ENCODE measurements at regions not wholly inside any gene's neighbourhood (a gene's known extent, or its start where the extent isn't known, plus 50 kb on each side); places are given as distances from the start of the nearest gene placed in this dataset.

DNA sequence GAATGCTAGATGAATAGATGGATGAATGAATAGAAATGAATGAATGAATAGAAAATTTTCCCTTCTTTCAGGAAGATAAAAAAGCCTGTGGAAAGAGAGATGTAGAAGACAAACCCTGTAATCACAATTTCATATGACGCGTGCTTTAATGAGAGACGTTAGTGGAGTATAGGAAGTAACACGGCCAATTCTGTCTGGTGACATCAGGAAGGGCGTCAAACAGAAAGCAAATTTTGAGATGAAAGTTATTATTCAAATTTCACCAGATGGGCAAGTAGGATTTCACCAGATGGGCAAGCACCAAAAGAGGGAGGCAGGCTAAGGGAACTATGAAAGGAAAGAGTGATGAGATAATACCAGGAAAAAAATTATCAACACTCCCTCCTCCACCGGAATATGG lies 128.9 kb upstream of the PRSS1 start:
- DNase-seq (ENCODE audit: low spot score) (no peak), ATAC-seq (no peak)
- no peaks in the 10 kb centered on the region for H3F3A ChIP-seq (replicated peaks; ENCODE audit: low read depth)
- Mint-ChIP-seq H3K4me1 (peaks cover 5% of the 10 kb centered on the region; the same call in 2 of the 3 replicates), H3K27ac (no peak overlapping the region), H3K27me3 (ENCODE audit: insufficient read depth, low read depth, poor library complexity) (peaks cover 1% of the 10 kb centered on the region), H3K4me3 (no peak overlapping the region), H3K9me3 (no peaks in the 10 kb centered on the region), H3K36me3 (ENCODE audit: low read depth) (no peaks in the 10 kb centered on the region)
- H3K4me1 ChIP-seq (ENCODE audit: insufficient read depth): peaks cover 5% of the 10 kb centered on the region
- H3K79me2 ChIP-seq (replicated peaks; ENCODE audit: insufficient read depth): no peaks in the 10 kb centered on the region
- H4K20me1 ChIP-seq (replicated peaks; ENCODE audit: insufficient read depth): no peaks in the 10 kb centered on the region
- no peaks in the 10 kb centered on the region for H3K9me2 ChIP-seq (ENCODE audit: insufficient read depth)
- H3K27ac ChIP-seq (ENCODE audit: low read depth): no peak overlapping the region
- no peak overlapping the region for H3K4me2 ChIP-seq
- H2AFZ ChIP-seq: no peak overlapping the region
- H3K27me3 ChIP-seq (ENCODE audit: insufficient read depth): no peaks in the 10 kb centered on the region
- H3K36me3 ChIP-seq (ENCODE audit: insufficient read depth): no peaks in the 10 kb centered on the region
- TF ChIP-seq ZNF114 (CRISPR knock-in tag; IDR thresholded peaks at IDR 0.05) (no peak), NANOG (IDR thresholded peaks at IDR 0.05; ENCODE audit: borderline replicate concordance) (no peak), EZH2phosphoT487 (IDR thresholded peaks at IDR 0.05; ENCODE audit: unreplicated experiment) (no peak), CREB1 (CRISPR knock-in tag; IDR thresholded peaks at IDR 0.05; ENCODE audit: low read depth) (no peak), EZH2 (IDR thresholded peaks at IDR 0.05; ENCODE audit: low read depth, unreplicated experiment) (no peak), STAT1 (IDR thresholded peaks at IDR 0.05; ENCODE audit: unreplicated experiment) (no peak), ZNF331 (CRISPR knock-in tag; IDR thresholded peaks at IDR 0.05; ENCODE audit: low read depth) (no peak)
- TF ChIP-seq, protein P1, sequence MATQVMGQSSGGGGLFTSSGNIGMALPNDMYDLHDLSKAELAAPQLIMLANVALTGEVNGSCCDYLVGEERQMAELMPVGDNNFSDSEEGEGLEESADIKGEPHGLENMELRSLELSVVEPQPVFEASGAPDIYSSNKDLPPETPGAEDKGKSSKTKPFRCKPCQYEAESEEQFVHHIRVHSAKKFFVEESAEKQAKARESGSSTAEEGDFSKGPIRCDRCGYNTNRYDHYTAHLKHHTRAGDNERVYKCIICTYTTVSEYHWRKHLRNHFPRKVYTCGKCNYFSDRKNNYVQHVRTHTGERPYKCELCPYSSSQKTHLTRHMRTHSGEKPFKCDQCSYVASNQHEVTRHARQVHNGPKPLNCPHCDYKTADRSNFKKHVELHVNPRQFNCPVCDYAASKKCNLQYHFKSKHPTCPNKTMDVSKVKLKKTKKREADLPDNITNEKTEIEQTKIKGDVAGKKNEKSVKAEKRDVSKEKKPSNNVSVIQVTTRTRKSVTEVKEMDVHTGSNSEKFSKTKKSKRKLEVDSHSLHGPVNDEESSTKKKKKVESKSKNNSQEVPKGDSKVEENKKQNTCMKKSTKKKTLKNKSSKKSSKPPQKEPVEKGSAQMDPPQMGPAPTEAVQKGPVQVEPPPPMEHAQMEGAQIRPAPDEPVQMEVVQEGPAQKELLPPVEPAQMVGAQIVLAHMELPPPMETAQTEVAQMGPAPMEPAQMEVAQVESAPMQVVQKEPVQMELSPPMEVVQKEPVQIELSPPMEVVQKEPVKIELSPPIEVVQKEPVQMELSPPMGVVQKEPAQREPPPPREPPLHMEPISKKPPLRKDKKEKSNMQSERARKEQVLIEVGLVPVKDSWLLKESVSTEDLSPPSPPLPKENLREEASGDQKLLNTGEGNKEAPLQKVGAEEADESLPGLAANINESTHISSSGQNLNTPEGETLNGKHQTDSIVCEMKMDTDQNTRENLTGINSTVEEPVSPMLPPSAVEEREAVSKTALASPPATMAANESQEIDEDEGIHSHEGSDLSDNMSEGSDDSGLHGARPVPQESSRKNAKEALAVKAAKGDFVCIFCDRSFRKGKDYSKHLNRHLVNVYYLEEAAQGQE (IDR thresholded peaks at IDR 0.05; ENCODE audit: unreplicated experiment): no peak
- TF ChIP-seq, protein P2, sequence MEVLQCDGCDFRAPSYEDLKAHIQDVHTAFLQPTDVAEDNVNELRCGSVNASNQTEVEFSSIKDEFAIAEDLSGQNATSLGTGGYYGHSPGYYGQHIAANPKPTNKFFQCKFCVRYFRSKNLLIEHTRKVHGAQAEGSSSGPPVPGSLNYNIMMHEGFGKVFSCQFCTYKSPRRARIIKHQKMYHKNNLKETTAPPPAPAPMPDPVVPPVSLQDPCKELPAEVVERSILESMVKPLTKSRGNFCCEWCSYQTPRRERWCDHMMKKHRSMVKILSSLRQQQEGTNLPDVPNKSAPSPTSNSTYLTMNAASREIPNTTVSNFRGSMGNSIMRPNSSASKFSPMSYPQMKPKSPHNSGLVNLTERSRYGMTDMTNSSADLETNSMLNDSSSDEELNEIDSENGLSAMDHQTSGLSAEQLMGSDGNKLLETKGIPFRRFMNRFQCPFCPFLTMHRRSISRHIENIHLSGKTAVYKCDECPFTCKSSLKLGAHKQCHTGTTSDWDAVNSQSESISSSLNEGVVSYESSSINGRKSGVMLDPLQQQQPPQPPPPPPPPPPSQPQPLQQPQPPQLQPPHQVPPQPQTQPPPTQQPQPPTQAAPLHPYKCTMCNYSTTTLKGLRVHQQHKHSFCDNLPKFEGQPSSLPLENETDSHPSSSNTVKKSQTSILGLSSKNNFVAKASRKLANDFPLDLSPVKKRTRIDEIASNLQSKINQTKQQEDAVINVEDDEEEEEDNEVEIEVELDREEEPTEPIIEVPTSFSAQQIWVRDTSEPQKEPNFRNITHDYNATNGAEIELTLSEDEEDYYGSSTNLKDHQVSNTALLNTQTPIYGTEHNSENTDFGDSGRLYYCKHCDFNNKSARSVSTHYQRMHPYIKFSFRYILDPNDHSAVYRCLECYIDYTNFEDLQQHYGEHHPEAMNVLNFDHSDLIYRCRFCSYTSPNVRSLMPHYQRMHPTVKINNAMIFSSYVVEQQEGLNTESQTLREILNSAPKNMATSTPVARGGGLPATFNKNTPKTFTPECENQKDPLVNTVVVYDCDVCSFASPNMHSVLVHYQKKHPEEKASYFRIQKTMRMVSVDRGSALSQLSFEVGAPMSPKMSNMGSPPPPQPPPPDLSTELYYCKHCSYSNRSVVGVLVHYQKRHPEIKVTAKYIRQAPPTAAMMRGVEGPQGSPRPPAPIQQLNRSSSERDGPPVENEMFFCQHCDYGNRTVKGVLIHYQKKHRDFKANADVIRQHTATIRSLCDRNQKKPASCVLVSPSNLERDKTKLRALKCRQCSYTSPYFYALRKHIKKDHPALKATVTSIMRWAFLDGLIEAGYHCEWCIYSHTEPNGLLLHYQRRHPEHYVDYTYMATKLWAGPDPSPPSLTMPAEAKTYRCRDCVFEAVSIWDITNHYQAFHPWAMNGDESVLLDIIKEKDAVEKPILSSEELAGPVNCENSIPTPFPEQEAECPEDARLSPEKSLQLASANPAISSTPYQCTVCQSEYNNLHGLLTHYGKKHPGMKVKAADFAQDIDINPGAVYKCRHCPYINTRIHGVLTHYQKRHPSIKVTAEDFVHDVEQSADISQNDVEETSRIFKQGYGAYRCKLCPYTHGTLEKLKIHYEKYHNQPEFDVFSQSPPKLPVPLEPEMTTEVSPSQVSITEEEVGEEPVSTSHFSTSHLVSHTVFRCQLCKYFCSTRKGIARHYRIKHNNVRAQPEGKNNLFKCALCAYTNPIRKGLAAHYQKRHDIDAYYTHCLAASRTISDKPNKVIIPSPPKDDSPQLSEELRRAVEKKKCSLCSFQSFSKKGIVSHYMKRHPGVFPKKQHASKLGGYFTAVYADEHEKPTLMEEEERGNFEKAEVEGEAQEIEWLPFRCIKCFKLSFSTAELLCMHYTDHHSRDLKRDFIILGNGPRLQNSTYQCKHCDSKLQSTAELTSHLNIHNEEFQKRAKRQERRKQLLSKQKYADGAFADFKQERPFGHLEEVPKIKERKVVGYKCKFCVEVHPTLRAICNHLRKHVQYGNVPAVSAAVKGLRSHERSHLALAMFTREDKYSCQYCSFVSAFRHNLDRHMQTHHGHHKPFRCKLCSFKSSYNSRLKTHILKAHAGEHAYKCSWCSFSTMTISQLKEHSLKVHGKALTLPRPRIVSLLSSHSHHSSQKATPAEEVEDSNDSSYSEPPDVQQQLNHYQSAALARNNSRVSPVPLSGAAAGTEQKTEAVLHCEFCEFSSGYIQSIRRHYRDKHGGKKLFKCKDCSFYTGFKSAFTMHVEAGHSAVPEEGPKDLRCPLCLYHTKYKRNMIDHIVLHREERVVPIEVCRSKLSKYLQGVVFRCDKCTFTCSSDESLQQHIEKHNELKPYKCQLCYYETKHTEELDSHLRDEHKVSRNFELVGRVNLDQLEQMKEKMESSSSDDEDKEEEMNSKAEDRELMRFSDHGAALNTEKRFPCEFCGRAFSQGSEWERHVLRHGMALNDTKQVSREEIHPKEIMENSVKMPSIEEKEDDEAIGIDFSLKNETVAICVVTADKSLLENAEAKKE (CRISPR knock-in tag; IDR thresholded peaks at IDR 0.05): no peak
- H3K4me3 ChIP-seq: no peak overlapping the region

Measured in GM23338 (cell line).